K562 (cell line): ENCODE measurements at regions not wholly inside any gene's neighbourhood (a gene's known extent, or its start where the extent isn't known, plus 50 kb on each side); places are given as distances from the start of the nearest gene placed in this dataset.

Experiments used
- ATAC-seq: fragments of 200-7000 bp; cut with Tn5 transposase; 3 replicates; pipeline ENCODE4 v1.9.1; 2020; ENCODE audit warnings: moderate library complexity
- BruUV-seq: library from RNA; stranded (reverse); fragments of 400-500 nt; replicated peaks from 2 replicates; lab custom pipeline; 2021; lab: Mats Ljungman, UMichigan
- CTCF ChIA-PET: fragments of 300-600 bp; formaldehyde crosslinking; extraction: SDS; loops from one replicate; lab custom pipeline; 2021; ENCODE audit warnings: low intra/inter-chr PET ratio; lab: Yijun Ruan, JAX
- POLR2A ChIA-PET: fragments of 300-600, 350-650 bp; sonication (Branson Sonifier 250); formaldehyde crosslinking; extraction: SDS; loops from one replicate; lab custom pipeline; 2021; ENCODE audit warnings: antibody characterized with exemption, inconsistent platforms; lab: Yijun Ruan, JAX
- DNase-seq, 4 experiments: peaks; one replicate each; pipeline versions ENCODE4 v3.0.0 to v3.0.0-alpha.2; 2011 to 2018; ENCODE audit warnings: low spot score in 3 of 4, mixed read lengths in 3 of 4; ENCODE audit errors: extremely low read depth in 1 of 4
- FAIRE-seq: peaks from 2 replicates; lab custom pipeline; 2011; peaks lifted over from hg19 to GRCh38; lab: Jason Lieb, UNC
- H2AFZ ChIP-seq: 2 replicates; pipeline ENCODE4 v1.6.0; 2011; ENCODE audit warnings: low read depth, low read length, control low read depth, inconsistent platforms
- H3K27ac ChIP-seq: fragments of 200-600 bp; 3 replicates; pipeline ENCODE4 v1.8.0; 2011; ENCODE audit warnings: low read depth, mild to moderate bottlenecking, control low read depth, inconsistent platforms, low read length, moderate library complexity, mixed read lengths; ENCODE audit errors: extremely low read depth
- H3K27me3 ChIP-seq, 2 experiments: fragments of 300-600 bp in 1 of 2; 2 replicates in 1 of 2; 3 replicates in 1 of 2; pipeline versions ENCODE4 v1.6.0 to v1.8.0; 2011; ENCODE audit warnings: inconsistent platforms in 2 of 2, low read length in 2 of 2, mild to moderate bottlenecking in 1 of 2, mixed read lengths in 1 of 2, moderate library complexity in 1 of 2; ENCODE audit not compliant: control insufficient read depth in 2 of 2, insufficient read depth in 2 of 2
- H3K36me3 ChIP-seq: fragments of 300-600 bp; 3 replicates; pipeline ENCODE4 v1.8.0; 2011; ENCODE audit warnings: mild to moderate bottlenecking, low read length, inconsistent platforms; ENCODE audit not compliant: control insufficient read depth, insufficient read depth
- H3K4me1 ChIP-seq, 2 experiments: fragments of 200-600 bp in 1 of 2; replicated peaks in 1 of 2; 2 replicates in 1 of 2; 3 replicates in 1 of 2; pipeline versions ENCODE4 v1.5.1 to v1.8.0; 2011; ENCODE audit warnings: inconsistent platforms in 2 of 2, low read length in 2 of 2, mild to moderate bottlenecking in 1 of 2, mixed read lengths in 1 of 2, moderate library complexity in 1 of 2; ENCODE audit not compliant: control insufficient read depth in 2 of 2, insufficient read depth in 2 of 2
- H3K4me2 ChIP-seq: 2 replicates; pipeline ENCODE4 v1.6.1; 2011; ENCODE audit warnings: low read length, control low read depth, inconsistent platforms, mixed read lengths; ENCODE audit not compliant: insufficient read depth
- H3K4me3 ChIP-seq: fragments of 200-600 bp; sonication (generic), shearing (Covaris generic); 2 replicates; pipeline ENCODE4 v1.5.1; 2016; ENCODE audit warnings: control low read depth, inconsistent platforms
- H3K79me2 ChIP-seq: fragments of 200-600 bp; 3 replicates; pipeline ENCODE4 v1.8.0; 2011; ENCODE audit warnings: low read length, inconsistent platforms; ENCODE audit not compliant: control insufficient read depth, insufficient read depth
- H3K9ac ChIP-seq, 2 experiments: 2 replicates each; pipeline versions ENCODE4 v1.6.0 to v1.6.1; 2011; ENCODE audit warnings: low read depth in 2 of 2, low read length in 2 of 2, control low read depth in 1 of 2, inconsistent platforms in 1 of 2, mild to moderate bottlenecking in 1 of 2, mixed read lengths in 1 of 2; ENCODE audit not compliant: insufficient read depth in 1 of 2
- H3K9me1 ChIP-seq: one replicate; pipeline ENCODE4 v1.6.0; 2011; ENCODE audit warnings: inconsistent platforms, mild to moderate bottlenecking, low read length, moderate library complexity; ENCODE audit not compliant: control insufficient read depth, insufficient read depth
- H3K9me3 ChIP-seq: replicated peaks from 2 replicates; pipeline ENCODE4 v1.5.1; 2011; ENCODE audit warnings: low read depth, low read length, inconsistent platforms; ENCODE audit not compliant: control insufficient read depth, insufficient read depth
- H4K20me1 ChIP-seq: replicated peaks from 2 replicates; pipeline ENCODE4 v1.6.1; 2011; ENCODE audit warnings: low read length, inconsistent platforms, mixed read lengths; ENCODE audit not compliant: control insufficient read depth, insufficient read depth
- ATF4 ChIP-seq: fragments of 450-650 bp; formaldehyde crosslinking; IDR thresholded peaks from 2 replicates; pipeline ENCODE4 v1.4.0; 2022; ENCODE audit warnings: mild to moderate bottlenecking, moderate library complexity
- BCOR ChIP-seq: fragments of 450-650 bp; IDR thresholded peaks from 2 replicates; pipeline ENCODE4 v1.6.1; 2016
- CBFB ChIP-seq: sonication (generic); formaldehyde crosslinking; IDR thresholded peaks from 2 replicates; pipeline ENCODE4 v1.4.0; 2020; ENCODE audit warnings: mild to moderate bottlenecking, missing genetic modification reagents
- CCAR2 ChIP-seq: fragments of 200-400 bp; formaldehyde crosslinking; IDR thresholded peaks from 2 replicates; pipeline ENCODE4 v1.6.1; 2017; ENCODE audit warnings: mild to moderate bottlenecking, low read depth, low read length
- FOXJ2 ChIP-seq: fragments of 200-800 bp; sonication (Bioruptor generic); IDR thresholded peaks from 2 replicates; pipeline ENCODE4 v1.6.1; 2016; ENCODE audit warnings: missing genetic modification characterization, missing compliant biosample characterization
- GATAD2B ChIP-seq: fragments of 450-650 bp; IDR thresholded peaks from 2 replicates; pipeline ENCODE4 v1.6.1; 2017; ENCODE audit warnings: mild to moderate bottlenecking, borderline replicate concordance
- MAFG ChIP-seq: fragments of 450-650 bp; conservative IDR thresholded peaks from 2 replicates; pipeline ENCODE4 v1.6.1; 2016; ENCODE audit warnings: missing genetic modification characterization, missing compliant biosample characterization
- MCM5 ChIP-seq: fragments of 450-650 bp; IDR thresholded peaks from 2 replicates; pipeline ENCODE4 v1.6.1; 2016; ENCODE audit warnings: low read depth
- MLLT1 ChIP-seq, 2 experiments: fragments of 450-650 bp; IDR thresholded peaks; 2 replicates each; pipeline ENCODE4 v1.6.1; 2016
- NFRKB ChIP-seq: fragments of 450-650 bp; IDR thresholded peaks from 2 replicates; pipeline ENCODE4 v1.6.1; 2016; ENCODE audit warnings: low read depth
- PHF21A ChIP-seq: fragments of 450-650 bp; IDR thresholded peaks from 2 replicates; pipeline ENCODE4 v1.6.1; 2017; ENCODE audit warnings: low read depth, borderline replicate concordance
- RCOR1 ChIP-seq, 2 experiments: IDR thresholded peaks; 2 replicates each; pipeline ENCODE4 v1.6.1; 2012; ENCODE audit warnings: low read depth in 2 of 2, low read length in 2 of 2, borderline replicate concordance in 1 of 2, improper control_type of control experiment in 1 of 2
- SIN3A ChIP-seq, 2 experiments: fragments of 150-350 bp in 1 of 2; IDR thresholded peaks; 2 replicates each; pipeline ENCODE4 v1.6.1; 2011 to 2016; ENCODE audit warnings: borderline replicate concordance in 2 of 2, low read depth in 2 of 2, low read length in 2 of 2, mild to moderate bottlenecking in 2 of 2, moderate library complexity in 2 of 2; ENCODE audit not compliant: control insufficient read depth in 1 of 2
- TAF1 ChIP-seq: IDR thresholded peaks from 2 replicates; pipeline ENCODE4 v1.6.1; 2011; ENCODE audit warnings: mild to moderate bottlenecking, low read length, moderate library complexity; ENCODE audit not compliant: insufficient read depth, control insufficient read depth, severe bottlenecking; ENCODE audit errors: extremely low read depth
- TAF9B ChIP-seq: fragments of 450-650 bp; IDR thresholded peaks from 2 replicates; pipeline ENCODE4 v1.6.1; 2018; ENCODE audit warnings: mild to moderate bottlenecking; ENCODE audit not compliant: partially characterized antibody
- TBL1XR1 ChIP-seq, 2 experiments: IDR thresholded peaks; 2 replicates each; pipeline ENCODE4 v1.6.1; 2012; ENCODE audit warnings: improper control_type of control experiment in 2 of 2, low read length in 2 of 2, mild to moderate bottlenecking in 1 of 2
- ZNF12 ChIP-seq: sonication (generic); formaldehyde crosslinking; IDR thresholded peaks from 2 replicates; pipeline ENCODE4 v1.4.0; 2020; ENCODE audit warnings: mild to moderate bottlenecking, missing genetic modification reagents
- WGBS: fragments of 100-300 bp; shearing (Covaris generic); methylation state at CpG from one replicate; pipeline ENCODE4 v1.1.6; 2016; ENCODE audit warnings: low coverage, mixed read lengths; ENCODE audit not compliant: insufficient coverage; ENCODE audit errors: missing lambda C conversion rate; 5-methylcytosine and 5-hydroxymethylcytosine counted together
- in situ Hi-C: fragments of 300-500 bp; cut with MboI; formaldehyde crosslinking; loops from 4 replicates; pipeline ENCODE4 v1.15.0; 2018; ENCODE audit warnings: inconsistent platforms, mixed read lengths
- intact Hi-C: fragments of 100-400 bp; cut with micrococcal nuclease; formaldehyde crosslinking; loops from 2 replicates; pipeline ENCODE4 v1.14.2; 2022

- intact Hi-C loops: no loop called here
- H3K4me1 ChIP-seq: no peaks in the 10 kb centered on the region
- TF ChIP-seq BCOR (no peak), MAFG (tag) (no peak), TAF9B (no peak), CBFB (CRISPR knock-in tag) (no peak), ZNF12 (CRISPR knock-in tag) (no peak), SIN3A (IDR thresholded peaks at IDR 0.05; ENCODE audit: borderline replicate concordance in 2 of 2, control insufficient read depth in 1 of 2, low read depth in 2 of 2, low read length in 2 of 2) (no peak), NFRKB (no peak), FOXJ2 (tag) (no peak), MCM5 (no peak), ATF4 (CRISPR knock-in tag) (no peak), CCAR2 (no peak), RCOR1 (IDR thresholded peaks at IDR 0.05; ENCODE audit: borderline replicate concordance in 1 of 2, low read depth in 2 of 2, low read length in 2 of 2) (no peak), PHF21A (no peak), TAF1 (no peak), TBL1XR1 (IDR thresholded peaks at IDR 0.05; ENCODE audit: low read length in 2 of 2) (no peak), GATAD2B (no peak), MLLT1 (IDR thresholded peaks at IDR 0.05) (no peak)
- WGBS: 3% methylated on average over 5 of the region's 5 CpGs
- no peak overlapping the region for H3K9ac ChIP-seq
- POLR2A ChIA-PET: no interaction called here
- H3K27ac ChIP-seq: no peak overlapping the region
- no peak overlapping the region for H2AFZ ChIP-seq
- in situ Hi-C loops: no loop called here
- BruUV-seq: no TSS peak
- H3K9me3 ChIP-seq: no peaks in the 10 kb centered on the region
- peaks cover 0 to 5% of the 10 kb centered on the region in 2 experiments; a peak in 1 of 5 replicates for H3K27me3 ChIP-seq
- ATAC-seq (no peak), FAIRE-seq (no peak), DNase-seq (no peak)
- no peaks in the 10 kb centered on the region for H3K9me1 ChIP-seq
- no peaks in the 10 kb centered on the region for H4K20me1 ChIP-seq
- no peak overlapping the region for H3K4me2 ChIP-seq
- no peak overlapping the region for H3K4me3 ChIP-seq
- CTCF ChIA-PET: no interaction called here
- H3K79me2 ChIP-seq: no peaks in the 10 kb centered on the region
- H3K36me3 ChIP-seq: no peaks in the 10 kb centered on the region
Observed at GRCh38 chr5:37916525-37916924, 76.7 kb upstream of the GDNF start.
